ENCODE measurements at regions not wholly inside any gene's neighbourhood (a gene's known extent, or its start where the extent isn't known, plus 50 kb on each side); places are given as distances from the start of the nearest gene placed in this dataset.

- DNase-seq (ENCODE audit: low read depth, low spot score): no peak
- H3K27ac ChIP-seq: no peak overlapping the region
Measured at GRCh38 chr7:156490021-156490800, 150.4 kb upstream of the RNF32 start.

GRCh38 chr7:156487811-156488533 is 152.6 kb upstream of the RNF32 start:
- no peak overlapping the region for H3K27ac ChIP-seq
- DNase-seq (ENCODE audit: low read depth, low spot score): no peak

GRCh38 chr7:156480671-156481070 is 159.9 kb upstream of the RNF32 start:
- no peak overlapping the region for H3K27ac ChIP-seq
- no peak for DNase-seq (ENCODE audit: low read depth, low spot score)

DNA sequence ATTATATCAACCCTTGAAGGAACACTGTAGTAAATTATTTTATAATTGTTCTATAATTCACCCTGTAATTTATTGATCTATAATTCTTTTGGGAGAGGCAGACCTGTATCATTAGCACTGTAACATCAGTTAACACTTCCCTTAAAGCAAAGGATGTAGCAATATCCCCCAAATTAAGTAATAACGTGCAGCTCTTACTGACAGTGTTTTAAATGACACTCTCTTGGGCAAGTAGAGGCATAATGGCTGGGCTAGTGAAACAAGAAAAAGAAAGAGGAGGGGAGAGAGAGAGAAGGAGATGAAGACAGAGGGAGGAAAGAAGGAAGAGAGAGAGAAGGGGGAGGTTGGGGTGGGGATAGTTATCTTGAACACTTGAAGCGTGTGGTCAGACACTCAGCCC is 161.0 kb upstream of the RNF32 start:
- no peak for DNase-seq (ENCODE audit: low read depth, low spot score)
- no peak overlapping the region for H3K27ac ChIP-seq

- no peak for DNase-seq (ENCODE audit: low read depth, low spot score)
- H3K27ac ChIP-seq: no peak overlapping the region
Measured at GRCh38 chr7:156478486-156478885, 162.1 kb upstream of the RNF32 start.

DNA sequence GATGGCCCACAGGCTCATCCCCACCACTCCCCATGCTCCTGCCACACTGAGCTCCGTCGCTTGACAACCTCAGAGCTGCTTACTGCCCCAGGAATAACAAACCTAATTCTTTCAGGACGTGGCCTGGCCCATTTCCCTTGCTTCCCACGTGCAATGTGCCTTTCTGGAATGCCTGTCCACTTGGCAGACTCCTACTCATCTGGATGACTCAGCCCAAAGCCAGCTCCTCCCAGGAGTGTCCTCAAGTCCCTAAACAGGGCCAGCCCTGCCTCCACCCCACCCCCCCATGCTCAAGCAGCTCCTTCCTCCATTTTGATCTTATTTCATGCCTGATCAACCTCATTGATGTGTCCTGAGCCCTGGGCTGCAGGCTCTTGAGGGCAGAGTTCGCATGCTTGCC is 164.9 kb upstream of the RNF32 start:
- DNase-seq (ENCODE audit: low read depth, low spot score): no peak
- no peak overlapping the region for H3K27ac ChIP-seq

DNA sequence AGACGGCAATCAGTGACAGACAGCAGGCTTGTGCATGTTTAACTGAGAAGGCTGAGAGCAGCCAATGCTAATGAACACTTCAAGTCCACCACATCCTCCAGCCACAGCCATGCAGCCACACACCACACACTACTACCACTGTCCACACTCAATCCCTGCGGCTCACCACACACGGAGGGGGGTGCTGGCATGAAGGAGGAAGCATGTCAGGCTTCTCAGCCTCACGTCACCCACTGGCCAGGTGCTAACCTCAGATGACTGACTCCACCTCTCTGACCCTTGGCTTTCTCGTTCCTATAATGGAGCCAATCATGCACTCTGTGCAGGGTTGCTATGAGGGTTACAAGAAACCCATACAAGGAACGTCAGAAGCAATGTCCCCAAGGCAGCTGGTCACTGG is 165.4 kb upstream of the RNF32 start:
- no peak overlapping the region for H3K27ac ChIP-seq

DNA sequence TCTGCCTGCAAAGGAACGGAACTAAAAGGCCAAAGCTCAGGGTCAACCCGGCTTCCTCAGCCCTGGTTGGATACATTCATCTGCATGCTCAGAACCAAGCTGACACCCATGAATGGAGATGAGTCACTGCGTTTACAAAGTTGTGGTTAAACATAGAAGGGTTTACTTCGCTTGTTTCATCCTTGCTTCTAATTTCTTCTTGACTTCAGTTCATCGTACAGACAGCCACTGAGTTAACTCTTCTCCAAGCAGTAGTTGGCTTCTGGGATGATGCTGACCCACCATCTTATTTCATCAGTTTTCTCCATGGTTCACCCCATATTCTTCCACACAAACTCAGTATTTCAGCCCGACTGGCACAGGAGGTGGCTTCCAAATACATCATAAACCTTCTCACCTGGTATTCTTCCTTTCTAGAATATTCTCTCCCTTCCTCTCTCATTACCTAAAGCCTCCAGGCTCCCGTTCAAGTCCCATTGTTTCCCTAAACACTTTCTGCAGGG is 166.3 kb upstream of the RNF32 start:
- H3K27ac ChIP-seq: no peak overlapping the region
- DNase-seq (ENCODE audit: low read depth, low spot score): peak; percentile 41

More for the DNA sequence above, 165.4 kb upstream of the RNF32 start:
- no peak for DNase-seq (ENCODE audit: low read depth, low spot score)

GRCh38 chr7:156473476-156474240 is 166.9 kb upstream of the RNF32 start:
- peak; percentile 10 for DNase-seq (ENCODE audit: low read depth, low spot score)
- H3K27ac ChIP-seq: no peak overlapping the region

- no peak overlapping the region for H3K27ac ChIP-seq
- DNase-seq (ENCODE audit: low read depth, low spot score): no peak
Measured at GRCh38 chr7:156472267-156472666, 168.3 kb upstream of the RNF32 start.

- no peak for DNase-seq (ENCODE audit: low read depth, low spot score)
- no peak overlapping the region for H3K27ac ChIP-seq
Measured at GRCh38 chr7:156470399-156471320, 169.9 kb upstream of the RNF32 start.

GRCh38 chr7:156466955-156467625 is 173.5 kb upstream of the RNF32 start:
- no peak overlapping the region for H3K27ac ChIP-seq
- no peak for DNase-seq (ENCODE audit: low read depth, low spot score)

DNA sequence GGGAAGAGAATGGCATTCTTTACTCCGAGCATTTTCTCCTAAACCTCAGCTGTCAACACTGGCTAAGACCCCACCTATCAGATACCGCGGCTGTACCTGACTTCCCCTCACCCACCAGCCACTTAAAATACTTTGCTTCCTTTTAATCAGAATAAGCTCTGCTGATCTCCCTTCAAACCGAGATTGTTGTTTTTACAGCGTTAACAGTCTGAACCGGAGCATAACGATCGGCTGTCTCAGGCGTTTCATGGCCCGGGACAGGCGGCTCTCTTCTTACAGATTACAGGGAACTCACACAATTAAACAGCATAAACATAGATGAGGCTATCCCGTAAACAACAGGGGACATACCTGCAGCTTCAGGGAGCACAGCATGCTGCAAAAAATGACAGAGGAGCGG is 174.3 kb upstream of the RNF32 start:
- DNase-seq (ENCODE audit: low read depth, low spot score): no peak

DNA sequence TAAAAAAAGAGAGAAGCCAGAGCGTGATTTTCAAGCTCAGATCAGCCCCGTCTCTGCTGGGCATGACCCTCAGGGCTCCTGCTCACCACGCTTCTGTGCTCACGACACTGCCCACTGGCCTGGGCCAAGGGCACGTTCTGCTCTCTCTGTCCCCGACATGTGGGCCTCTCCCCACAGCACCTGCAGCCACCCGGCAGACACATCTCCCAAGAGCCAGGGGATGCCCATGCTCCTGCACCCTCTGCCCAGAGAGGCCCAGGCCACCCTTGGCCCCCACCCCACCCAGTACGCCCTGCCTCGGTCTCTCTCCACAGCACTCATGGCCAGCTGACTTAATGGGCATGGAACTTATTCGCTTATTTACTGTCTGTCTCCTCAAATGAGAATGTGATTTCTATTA is 175.4 kb upstream of the RNF32 start:
- no peak for DNase-seq (ENCODE audit: low read depth, low spot score)
- H3K27ac ChIP-seq: no peak overlapping the region

More for the DNA sequence above, 174.3 kb upstream of the RNF32 start:
- H3K27ac ChIP-seq: no peak overlapping the region

DNA sequence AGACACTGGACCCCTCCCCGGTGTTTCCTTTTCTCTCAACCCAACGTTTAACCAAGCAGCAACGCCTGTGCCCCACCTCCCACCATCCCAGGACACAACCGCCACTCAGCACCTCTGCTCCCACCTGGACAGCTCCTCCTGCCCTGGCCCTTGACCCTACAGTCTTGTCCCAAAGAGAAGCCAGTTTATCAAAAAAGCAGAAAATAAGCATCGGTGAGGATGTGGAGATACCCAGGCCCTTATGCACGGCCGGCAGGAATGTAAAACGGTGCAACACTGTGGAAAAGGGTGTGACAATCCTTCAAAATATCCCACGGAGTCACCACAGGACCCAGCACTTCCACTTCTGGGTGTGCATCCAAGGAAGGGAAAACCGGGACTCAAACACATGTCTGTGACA is 176.2 kb upstream of the RNF32 start:
- no peak for DNase-seq (ENCODE audit: low read depth, low spot score)
- H3K27ac ChIP-seq: no peak overlapping the region

DNA sequence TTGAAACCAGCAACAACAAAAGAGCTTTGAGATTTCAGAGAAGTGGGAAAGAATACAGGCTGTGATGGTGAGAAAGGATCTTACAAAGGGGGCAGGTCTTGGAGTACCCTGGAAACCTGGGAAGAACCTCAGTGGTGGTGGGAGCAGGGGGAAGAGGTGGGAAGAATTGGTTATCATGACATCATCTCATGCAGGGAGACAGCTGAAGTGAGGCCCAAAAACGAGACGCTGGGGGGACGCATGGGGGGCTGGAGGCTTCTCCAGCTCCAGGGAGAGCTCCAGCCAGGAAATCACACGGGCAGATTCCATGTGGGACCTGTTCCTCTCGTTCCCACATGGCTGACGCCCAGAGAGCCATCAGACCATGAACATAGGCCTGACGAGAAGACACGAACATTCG is 177.3 kb upstream of the RNF32 start:
- DNase-seq (ENCODE audit: low read depth, low spot score): no peak
- H3K27ac ChIP-seq: no peak overlapping the region

DNA sequence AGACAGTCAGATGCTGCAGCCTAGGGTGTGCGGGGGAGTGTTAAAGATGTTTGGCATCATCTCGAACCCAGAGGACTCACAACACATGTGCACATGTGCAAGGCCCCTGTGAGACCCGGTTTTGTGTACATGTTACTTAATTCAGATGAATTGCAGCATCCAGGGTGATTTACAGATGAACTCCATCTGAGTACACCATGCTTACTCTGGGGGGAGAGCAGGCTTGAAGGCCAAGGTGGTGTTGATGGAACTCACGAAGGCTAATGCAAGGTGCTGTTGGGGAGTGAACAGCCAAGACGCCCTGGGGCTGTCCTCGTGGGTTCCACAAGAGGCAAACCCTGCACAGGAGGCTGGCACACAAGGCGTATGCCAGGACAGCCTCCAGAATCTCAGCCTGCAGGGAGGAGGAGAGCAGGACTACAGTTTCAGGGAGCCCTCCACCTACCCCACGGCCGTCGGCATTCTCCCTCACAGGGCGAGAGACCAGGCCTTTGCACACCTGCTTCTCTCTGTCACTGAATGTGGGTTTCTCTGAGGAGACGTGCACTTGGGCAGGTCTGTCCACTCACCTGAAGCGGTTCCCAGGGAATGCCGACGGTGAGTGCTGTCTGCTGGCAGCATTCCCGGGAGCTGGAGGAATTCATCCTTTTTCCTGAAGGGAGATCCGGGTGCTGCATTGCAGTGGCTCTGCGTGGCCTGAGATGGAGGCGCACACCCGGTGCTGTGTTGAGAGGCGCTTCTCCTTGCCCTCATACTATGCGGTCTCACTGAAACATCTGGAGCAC is 178.5 kb upstream of the RNF32 start:
- H3K27ac ChIP-seq: no peak overlapping the region
- DNase-seq (ENCODE audit: low read depth, low spot score): no peak

DNA sequence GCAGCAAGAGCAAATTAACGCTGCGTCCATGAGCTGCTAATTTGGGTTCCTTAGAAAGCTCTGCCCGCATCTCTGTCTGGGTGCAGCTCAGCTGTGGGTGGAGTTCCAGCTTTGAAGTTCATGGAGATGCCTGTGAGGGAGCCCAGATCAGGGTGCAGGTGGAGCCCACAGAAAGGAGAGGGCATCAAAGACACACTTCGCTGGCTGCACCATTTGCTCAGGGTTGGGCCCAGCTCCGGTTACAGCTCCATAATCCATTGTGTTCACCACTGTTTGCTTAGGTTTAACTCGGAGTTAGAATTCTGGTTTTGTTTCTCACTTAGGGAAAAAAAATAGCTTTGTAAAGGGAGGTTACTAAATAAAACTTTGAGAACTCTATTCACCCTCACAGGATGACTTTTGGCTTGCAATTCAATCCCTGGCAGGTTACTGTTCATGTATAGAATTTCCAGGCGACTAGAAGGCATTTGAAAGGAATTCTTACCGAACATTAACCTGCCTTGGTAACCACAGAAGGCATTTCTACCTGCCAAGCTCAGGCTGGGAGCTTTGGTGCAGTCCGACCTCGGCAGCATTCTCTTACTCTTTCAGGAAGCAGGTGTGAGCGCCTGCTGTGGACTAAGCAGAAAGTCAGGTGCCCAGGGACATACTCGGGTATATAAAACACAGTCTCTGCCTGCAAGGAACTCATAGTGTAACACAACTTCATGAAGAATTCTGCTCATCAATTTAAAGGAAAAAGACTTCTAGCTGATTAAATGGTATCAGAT is 179.5 kb upstream of the RNF32 start:
- no peak overlapping the region for H3K27ac ChIP-seq
- DNase-seq (ENCODE audit: low read depth, low spot score): no peak
